GM18499 (cell line): ENCODE measurements at regions not wholly inside any gene's neighbourhood (a gene's known extent, or its start where the extent isn't known, plus 50 kb on each side); places are given as distances from the start of the nearest gene placed in this dataset.
"Not testable (repeated sequence)": the region's sequence is repeated elsewhere in the genome, so short reads cannot be mapped to it uniquely, and the experiment has no call there.

Experiments used
- ATAC-seq: cut with Tn5 transposase; IDR thresholded peaks from one replicate; pipeline ENCODE4 v1.9.1; 2021; ENCODE audit warnings: moderate number of reproducible peaks; ENCODE audit not compliant: insufficient read depth, unreplicated experiment

DNA sequence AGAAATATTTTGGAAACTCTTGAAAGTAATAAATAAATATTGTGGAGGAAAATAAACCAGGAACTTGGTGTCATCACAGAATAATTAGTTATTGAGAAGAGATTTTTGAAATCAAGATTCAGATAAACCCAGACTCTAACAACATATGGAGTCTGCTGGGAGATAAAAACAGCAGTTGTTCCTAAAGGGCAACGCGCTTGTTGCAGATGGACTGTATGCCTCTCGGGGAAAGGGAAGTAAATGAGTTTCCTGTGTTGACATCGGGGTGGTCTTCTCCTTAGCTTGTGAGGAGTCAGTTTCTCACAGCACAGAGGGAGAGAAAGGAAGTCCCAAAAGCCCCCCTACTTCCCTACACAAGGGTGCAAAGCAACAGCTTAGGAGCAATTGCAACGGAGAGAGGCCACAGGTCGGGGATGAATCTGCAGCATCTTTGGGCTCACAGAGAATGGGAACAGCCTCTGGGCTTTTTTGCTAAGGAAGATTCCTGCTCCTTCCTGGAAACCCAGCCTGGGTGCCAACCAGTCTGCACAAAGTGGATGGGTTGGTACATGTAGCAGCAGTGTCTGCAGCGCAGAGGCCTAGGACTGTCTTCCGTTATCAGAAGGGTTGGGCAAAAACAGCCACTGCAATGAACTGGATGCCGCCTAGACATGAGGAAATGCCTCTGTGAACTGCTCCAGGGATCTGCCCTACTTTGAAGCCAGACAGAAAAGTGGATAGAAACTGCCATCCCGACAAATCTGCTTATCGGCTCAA is 603.0 kb upstream of the NRSN1 start:
- no peak for ATAC-seq

DNA sequence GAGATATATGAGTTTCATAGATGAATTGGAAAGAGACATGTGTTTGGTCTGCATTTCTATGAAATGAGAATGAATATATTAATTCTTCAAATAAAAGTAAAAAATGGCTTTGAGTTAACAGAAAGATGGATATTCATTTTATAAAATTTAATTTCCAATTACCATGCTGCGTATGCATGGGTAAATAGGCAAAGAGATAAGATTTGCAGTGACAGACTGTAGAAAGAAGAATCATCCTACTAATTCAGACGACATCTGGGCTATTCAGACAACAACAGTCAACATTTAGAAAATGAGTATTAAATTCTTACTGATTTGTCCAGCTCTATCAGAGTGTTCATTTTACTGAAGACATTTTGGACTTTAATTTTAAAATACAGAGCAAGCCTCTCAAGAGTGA is 602.2 kb upstream of the NRSN1 start:
- no peak for ATAC-seq

DNA sequence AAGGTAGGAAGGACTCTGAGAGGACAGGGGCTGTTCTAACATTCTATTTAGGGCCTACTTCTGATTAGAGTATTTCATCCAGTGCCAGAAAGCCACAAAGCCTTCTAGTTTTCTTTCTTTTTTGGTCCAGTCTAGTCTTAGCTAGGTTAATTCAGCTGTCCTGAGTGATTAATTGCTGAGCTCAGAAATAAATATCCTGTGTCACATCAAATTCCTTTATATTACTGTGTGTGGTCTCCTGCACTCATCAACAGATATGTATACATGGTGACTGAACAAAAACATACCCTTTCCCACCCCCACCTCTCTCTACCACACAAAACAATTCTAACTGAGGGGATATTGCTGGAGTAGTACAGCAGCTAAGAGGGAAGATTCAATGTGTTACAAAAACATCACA is 601.5 kb upstream of the NRSN1 start:
- no peak for ATAC-seq

DNA sequence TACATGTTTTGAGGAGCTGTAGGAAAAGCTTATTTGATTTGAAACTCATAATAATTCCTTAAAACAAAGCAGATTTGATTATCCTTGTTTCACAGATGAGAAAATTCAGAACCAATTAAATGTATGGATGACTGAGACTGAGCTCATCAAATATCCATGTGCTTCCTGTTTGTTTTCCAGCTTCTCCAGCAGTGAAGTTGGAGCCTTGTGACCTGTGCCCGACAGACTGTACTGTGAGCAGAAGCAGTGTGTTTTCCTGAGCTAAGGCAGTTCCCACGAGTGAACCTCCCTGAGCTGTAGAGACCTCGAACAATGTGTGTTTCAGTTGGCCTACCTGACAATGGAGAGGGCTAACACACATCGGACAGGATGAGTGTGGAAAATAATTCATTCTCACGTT is 599.5 kb upstream of the NRSN1 start:
- ATAC-seq = no peak

DNA sequence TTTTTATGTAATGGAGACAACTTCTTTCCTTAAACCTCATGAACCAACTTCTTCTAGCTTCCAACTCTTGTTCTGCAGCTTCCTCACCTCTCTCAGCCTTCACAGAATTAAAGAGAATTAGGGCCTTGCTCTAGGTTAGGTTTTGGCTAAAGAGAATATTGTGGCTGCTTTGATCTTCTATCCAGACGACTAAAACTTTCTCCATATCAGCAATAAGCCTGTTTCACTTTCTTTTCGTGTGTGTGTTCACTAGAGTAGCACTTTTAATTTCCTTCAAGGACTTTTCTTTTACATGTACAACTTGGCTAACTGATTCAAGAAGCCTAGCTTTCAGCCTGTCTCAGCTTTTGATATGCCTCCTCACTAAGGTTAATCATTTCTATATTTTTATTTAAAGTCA is 596.1 kb upstream of the NRSN1 start:
- ATAC-seq = no peak

DNA sequence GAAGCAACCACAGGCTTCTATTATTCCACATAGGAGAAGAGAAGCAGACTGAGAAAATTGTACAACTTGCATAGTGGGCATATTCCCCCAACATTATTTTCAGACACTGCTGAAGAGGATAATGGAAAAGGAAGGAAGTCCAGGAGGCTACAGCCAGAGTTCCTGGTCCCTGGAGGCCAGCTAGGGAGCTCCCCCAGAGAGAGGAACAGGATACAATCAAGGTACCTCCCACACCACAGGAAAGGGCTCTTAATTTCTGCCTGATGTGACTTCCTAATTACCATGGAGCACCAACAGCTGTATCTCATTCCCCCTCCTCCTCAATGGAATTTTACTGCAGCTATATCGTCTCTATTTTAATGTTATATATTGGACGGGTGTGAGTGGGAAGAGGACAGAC is 594.3 kb upstream of the NRSN1 start:
- ATAC-seq = no peak

DNA sequence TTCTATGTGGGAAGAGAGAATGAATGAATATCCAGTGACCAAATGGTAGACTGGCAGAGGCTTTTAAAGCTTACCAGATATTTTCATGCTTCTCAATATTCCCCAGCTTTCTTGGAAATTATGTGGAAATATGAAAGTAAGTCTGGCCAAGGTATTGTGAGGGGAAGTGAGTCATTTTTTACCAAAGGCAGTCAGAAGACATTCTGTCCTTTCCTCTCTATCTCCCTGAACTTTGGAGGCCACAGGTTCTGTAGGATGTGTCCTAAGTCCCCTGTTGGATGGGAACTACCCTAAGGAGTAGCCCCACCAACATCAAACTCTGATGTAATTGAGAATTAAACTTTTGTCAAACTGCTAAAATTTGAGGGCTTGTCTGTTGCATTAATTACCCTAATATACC is 593.8 kb upstream of the NRSN1 start:
- no peak for ATAC-seq

DNA sequence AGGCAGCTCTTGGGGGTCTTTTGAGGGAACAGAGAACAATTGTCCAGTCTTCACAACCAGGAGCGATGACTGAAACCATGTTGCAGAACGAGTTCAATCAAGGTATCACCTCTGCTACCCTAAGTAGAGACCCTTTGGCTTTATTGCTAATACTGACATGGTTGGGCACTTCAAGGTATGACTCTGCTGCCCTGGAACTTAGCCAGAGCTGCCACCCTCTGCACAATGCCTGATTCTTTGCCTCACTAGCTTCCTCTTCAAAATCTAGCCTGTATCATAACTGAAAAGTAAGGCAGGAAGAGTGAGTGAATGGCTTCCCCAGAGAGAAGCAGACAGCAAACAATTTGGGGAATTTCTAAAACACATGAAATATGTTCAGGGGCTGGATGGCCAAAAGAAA is 592.7 kb upstream of the NRSN1 start:
- ATAC-seq = no peak

DNA sequence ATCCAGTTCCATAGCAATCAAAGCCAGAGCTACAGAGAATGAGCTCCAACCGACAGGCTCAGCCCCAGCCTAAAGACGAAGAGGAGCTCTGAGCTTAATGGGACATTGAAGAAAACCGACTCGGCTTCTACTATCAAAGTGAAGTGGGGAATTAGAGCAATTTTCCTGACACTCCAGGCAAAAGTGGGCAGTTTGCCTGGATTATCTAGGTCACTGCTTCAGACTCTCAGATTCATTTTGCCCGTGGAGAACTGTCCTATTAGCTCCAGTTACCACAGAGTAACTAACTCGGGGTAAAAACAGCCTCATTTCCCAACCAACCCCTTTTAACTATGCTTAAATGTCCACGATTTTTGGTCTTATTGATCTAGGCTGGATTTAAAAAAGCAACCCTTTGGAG is 592.1 kb upstream of the NRSN1 start:
- ATAC-seq = no peak

DNA sequence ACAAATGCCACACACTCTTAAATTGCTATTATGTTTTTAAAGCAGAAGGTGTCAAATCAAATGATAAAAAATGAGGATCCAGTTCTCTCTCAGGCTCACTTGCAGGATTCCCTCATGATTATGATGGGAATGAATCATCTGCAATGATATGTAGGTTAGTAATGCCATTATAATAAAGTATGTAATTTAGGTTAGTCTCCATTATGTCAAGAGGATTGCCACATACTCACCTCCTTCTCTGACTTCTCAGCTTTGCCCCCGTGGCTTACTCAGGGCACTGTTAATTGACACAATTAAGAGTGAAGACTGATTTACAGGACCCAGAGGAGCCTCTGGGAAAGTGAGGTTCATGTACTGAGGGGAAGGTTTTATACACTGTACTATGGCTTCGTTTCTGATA is 591.7 kb upstream of the NRSN1 start:
- no peak for ATAC-seq

DNA sequence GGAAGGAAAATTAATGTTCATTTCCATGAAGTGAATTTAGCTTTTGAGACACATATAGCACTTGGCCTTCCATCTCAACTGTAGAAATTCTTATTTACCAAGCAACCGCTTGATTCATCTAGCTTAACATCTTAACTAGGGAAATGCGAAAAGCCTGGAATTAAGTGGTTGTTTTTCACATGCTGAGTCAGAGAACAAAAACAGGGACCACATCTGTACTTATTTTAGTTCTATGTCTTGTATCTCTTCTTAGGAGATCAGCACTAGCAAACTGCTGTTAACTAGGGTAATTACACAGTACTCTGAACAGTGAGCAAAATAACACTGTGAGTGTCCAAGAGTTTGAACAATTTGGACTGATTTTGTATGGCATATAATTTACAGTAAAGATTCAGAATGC is 590.9 kb upstream of the NRSN1 start:
- no peak for ATAC-seq

DNA sequence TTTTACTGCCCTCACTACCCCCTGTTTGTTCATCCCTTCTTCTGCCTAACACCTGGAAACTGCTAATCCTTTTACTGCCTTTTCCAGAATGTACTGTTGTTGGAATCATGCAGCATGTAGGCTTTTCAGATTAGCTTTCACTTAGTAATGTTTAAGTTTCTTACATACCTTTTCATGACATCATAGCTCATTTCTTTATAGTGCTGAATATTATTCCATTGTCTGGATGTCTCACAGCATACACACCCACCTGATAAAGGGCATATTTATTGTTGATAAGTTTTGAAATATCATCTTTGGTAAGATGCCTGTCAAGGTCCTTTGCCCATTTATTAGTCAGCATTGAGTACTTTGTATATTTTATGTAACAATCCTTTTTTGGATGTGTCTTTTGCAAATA is 588.2 kb upstream of the NRSN1 start:
- ATAC-seq = no peak

DNA sequence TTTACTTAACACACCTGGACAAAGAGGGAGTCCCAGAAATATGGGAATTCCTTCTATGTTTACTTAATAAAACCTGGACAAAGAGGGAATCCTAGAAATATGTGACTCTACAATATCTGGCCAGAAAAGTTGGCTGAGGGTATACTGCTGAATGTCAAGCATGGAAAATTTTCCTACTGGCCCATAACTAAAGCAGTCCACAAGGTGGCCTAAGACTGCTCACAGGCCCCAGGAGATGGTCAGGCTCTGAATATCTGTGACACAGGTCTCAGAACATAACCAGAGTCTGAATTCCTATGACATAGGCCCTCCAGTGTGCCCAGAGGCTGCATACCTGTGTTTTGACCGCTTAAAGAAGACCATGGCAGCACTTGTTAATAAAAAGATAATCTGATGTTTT is 578.2 kb upstream of the NRSN1 start:
- ATAC-seq = no peak

DNA sequence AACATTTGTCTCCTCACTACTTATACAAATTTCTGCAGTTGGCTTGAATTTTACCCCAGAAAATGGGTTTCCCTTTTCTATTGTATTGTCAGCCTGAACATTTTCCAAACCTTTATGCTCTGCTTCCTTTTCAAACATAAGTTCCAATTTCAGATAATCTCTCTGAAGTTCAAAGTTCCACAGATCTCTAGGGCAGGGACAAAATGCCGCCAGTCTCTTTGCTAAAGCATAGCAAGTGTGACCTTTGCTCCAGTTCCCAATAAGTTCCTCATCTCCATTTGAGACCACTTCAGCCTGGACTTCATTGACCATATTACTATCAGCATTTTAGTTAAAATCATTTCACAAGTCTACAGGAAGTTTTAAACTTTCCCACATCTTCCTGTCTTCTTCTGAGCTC is 571.1 kb upstream of the NRSN1 start:
- ATAC-seq = not testable (repeated sequence)

DNA sequence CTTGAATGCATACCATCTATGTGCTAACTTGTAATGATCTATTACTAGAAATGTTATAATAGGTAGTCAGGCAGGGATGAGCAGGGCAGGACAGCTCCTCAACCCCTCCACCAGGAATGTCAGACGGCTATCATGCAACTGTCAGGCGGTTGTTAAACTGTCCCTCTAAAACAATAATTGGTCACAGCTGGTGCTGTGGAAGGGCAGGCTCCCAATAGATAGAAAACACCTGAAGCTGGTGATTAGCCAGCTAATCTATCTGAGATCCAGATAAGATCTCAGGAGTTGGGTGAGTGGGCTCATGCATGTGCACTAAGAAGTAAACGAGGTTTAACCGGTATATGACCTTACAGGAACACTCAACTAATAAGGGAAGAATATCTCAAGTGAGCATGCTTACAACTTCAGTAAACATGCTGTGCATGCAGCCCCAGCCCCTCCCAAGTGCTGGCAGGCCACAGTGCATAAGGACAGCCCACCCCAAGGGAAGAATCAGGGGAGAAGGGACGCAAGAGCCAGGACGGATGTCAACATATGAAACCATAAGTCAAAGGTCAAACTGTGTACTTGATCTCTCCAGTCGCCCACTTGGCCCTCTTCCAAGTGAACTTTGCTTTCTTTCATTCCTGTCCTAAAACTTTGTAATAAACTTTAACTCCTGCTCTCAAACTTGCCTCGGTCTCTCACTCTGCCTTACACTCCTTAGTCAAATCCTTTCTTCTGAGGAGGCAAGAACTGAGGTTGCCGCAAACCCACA is 566.2 kb upstream of the NRSN1 start:
- no peak for ATAC-seq

DNA sequence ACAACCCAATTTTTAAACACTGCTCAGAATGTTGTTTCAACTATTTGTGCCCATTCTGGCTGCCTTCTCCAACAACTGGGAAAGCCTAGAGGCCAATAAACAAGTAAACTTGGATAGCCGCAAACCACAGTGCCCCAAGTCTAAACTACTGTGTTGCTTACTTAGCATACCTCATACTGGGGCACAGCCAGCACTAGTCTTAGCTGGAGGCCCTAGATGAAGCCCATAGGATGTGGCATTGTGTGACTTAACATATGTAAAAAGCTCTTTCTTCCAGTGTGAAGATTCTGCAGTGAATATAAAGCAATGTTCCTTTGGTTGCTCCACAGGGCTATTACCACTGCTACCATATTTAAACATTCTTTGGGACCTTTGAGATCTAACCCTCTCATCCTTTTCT is 564.3 kb upstream of the NRSN1 start:
- ATAC-seq = no peak

DNA sequence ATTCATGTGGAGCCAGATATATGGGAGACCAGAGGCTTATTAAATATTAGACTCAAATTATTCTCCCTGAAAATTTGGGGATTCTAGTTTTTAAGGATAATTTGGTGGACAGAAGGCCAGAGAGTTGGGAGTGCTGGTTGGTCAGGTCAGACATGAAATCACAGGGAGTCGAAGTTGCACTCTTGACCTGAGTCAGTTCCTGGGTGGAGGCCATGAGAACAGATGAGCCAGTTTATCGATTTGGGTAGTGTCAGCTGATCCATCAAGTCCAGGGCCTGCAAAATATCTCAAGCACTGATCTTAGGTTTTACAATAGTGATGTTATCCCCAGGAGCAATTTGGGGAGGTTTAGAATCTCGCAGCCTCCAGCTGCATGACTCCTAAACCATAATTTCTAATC is 563.5 kb upstream of the NRSN1 start:
- ATAC-seq = no peak

DNA sequence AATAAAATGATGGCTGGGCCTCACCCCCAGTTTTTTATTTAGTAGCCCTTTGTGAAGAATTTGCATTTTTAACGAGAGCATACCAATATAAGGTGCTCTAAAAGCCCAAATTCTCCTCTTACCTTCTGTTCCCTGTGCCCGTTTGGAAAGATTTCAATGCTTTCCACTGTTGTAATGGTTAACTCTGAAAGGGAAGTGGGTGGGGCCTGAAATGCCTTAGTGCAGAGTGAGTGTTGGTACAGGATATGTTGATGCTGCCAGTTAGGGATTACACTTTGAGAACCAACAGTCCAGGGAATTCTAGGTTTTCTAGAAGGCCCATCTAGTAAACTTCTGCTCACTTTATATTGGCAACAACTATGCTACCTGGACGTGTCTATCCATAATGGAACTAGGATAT is 562.7 kb upstream of the NRSN1 start:
- ATAC-seq = no peak

DNA sequence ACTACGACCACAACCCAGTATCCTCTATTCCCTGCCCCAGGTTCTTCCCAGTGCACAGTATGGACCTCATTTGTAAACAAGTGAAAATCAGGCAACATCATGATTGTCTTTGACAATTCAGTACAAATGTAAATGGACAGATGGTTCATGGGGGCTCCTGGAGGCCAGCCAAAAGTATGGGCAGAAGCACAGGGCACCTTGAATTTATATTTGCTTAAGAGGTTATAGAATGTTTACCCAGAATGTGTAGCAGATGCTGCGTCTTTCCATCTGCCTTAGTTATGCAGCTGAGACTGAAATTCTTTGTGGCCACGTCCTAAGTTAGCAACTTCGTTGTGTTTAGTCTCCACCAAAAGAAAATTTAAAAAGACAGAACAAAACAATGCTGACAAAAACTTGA is 559.6 kb upstream of the NRSN1 start:
- no peak for ATAC-seq

DNA sequence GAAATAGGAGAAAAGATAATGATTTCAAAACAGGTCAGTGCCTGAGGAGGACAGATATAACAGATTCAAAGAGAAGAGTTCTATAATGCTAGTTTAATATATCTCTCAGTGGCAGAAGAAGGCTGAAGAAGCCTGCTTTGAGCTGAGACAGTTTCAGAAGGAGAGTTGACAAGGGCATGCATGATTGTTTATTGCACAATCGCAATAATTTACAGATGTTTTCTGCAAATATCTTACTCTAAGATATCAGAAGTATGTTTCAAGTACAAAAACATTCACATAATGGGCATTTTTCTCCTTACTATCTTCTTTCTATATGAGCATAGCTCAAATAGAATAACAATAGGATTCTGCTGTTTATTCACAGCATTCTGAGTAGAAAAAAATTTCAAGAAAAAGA is 557.7 kb upstream of the NRSN1 start:
- no peak for ATAC-seq

DNA sequence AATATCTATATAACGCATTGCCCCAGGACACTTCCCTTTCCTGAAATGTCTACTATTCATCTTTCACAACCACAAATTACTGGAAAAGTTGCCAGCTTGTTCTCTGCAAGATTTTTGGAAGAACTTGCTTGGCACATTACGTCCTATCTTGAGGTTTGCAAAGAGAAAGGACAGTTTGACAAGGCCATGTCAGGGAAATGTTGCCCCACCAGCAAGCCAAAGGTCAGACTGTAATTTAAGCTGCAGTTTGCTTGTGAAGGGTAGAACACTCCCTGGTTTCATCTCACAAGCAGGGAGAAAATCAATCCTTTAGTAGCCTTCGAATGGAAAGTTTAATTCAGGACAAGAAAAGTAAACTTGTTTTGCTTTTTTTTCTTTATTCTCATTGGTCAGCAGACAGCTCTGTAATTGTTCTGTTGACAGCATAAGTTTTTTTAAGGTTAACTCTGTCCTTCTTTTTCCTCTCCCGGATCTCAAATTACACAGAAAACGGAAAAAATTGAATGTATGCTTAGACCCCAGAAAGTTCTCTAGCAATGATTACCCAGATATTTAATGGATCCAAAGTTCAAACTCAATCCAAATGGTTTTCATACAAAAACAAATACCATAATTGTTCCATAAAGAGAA is 541.8 kb upstream of the NRSN1 start:
- no peak for ATAC-seq

DNA sequence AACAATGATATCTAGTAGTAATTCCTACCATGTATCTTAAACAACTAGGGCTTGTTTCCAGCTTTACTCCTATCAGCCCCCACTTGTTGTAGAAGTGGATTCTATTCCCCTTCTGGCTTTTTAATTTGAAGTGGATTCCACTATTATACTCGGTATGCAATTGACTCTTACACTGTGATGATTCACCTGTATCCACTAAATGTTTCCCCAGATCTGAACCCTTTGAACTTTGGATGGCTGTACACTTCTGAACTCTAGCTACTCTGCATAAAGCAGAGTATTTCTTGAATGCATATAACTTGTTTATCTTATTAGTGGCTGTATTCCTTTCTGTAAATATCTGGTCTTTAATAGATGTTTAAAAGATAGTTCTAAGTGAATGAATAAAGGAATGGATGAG is 538.4 kb upstream of the NRSN1 start:
- ATAC-seq = no peak
